WTC11 (cell line): ENCODE measurements at regions not wholly inside any gene's neighbourhood (a gene's known extent, or its start where the extent isn't known, plus 50 kb on each side); places are given as distances from the start of the nearest gene placed in this dataset.

Experiments used
- ATAC-seq: fragments of 200-7000 bp; cut with Tn5 transposase; 2 replicates; pipeline ENCODE4 v1.10.0; 2021; ENCODE audit warnings: mild to moderate bottlenecking, moderate library complexity
- CTCF ChIA-PET: fragments of 300-600 bp; sonication (Branson Sonifier 250); formaldehyde crosslinking; loops from one replicate; lab custom pipeline; 2021; ENCODE audit warnings: antibody characterized with exemption; lab: Charles Lee
- POLR2A ChIA-PET: fragments of 350-600 bp; sonication (Branson Sonifier 250); formaldehyde crosslinking; loops from one replicate; lab custom pipeline; 2021; ENCODE audit warnings: antibody characterized with exemption; lab: Charles Lee
- DNase-seq: peaks from one replicate; pipeline ENCODE4 v3.0.0; 2021; ENCODE audit warnings: low spot score
- H3K27ac Mint-ChIP-seq: 2 replicates; pipeline ENCODE4 v1.8.0; 2021; ENCODE audit warnings: mixed read lengths
- H3K27me3 Mint-ChIP-seq: 2 replicates; pipeline ENCODE4 v1.8.0; 2021; ENCODE audit warnings: low read depth, mild to moderate bottlenecking, moderate library complexity, mixed read lengths
- H3K36me3 Mint-ChIP-seq: 2 replicates; pipeline ENCODE4 v1.8.0; 2021; ENCODE audit warnings: mixed read lengths
- H3K4me1 Mint-ChIP-seq: 2 replicates; pipeline ENCODE4 v1.8.0; 2022; ENCODE audit warnings: mixed read lengths
- H3K4me3 Mint-ChIP-seq: 2 replicates; pipeline ENCODE4 v1.8.0; 2021; ENCODE audit warnings: mild to moderate bottlenecking, moderate library complexity, mixed read lengths
- H3K9me3 Mint-ChIP-seq: 2 replicates; pipeline ENCODE4 v1.8.0; 2021; ENCODE audit warnings: mixed read lengths
- AR ChIP-seq: fragments of 250-450 bp; sonication (Bioruptor Pico); IDR thresholded peaks from 2 replicates; pipeline ENCODE4 v1.9.0; 2021; ENCODE audit warnings: mild to moderate bottlenecking
- E2F1 ChIP-seq: sonication (generic); formaldehyde crosslinking; IDR thresholded peaks from 2 replicates; pipeline ENCODE4 v1.8.0; 2022; ENCODE audit warnings: mild to moderate bottlenecking, missing genetic modification reagents
- MAX ChIP-seq: sonication (generic); formaldehyde crosslinking; IDR thresholded peaks from 2 replicates; pipeline ENCODE4 v1.8.0; 2022; ENCODE audit warnings: mild to moderate bottlenecking, missing genetic modification reagents
- MLX ChIP-seq: sonication (generic); formaldehyde crosslinking; IDR thresholded peaks from 2 replicates; pipeline ENCODE4 v1.8.1; 2023; ENCODE audit warnings: mild to moderate bottlenecking, missing genetic modification reagents, moderate library complexity
- MXD4 ChIP-seq: fragments of 250-450 bp; sonication (Bioruptor Pico); IDR thresholded peaks from 2 replicates; pipeline ENCODE4 v1.8.0; 2021; ENCODE audit warnings: mild to moderate bottlenecking, moderate library complexity, borderline replicate concordance
- PRRX2 ChIP-seq: fragments of 250-450 bp; sonication (Bioruptor Pico); IDR thresholded peaks from 2 replicates; pipeline ENCODE4 v1.8.0; 2021; ENCODE audit warnings: mild to moderate bottlenecking
- SOX15 ChIP-seq: fragments of 250-450 bp; sonication (Bioruptor Pico); IDR thresholded peaks from 2 replicates; pipeline ENCODE4 v1.9.0; 2021; ENCODE audit warnings: mild to moderate bottlenecking
- STAT6 ChIP-seq: sonication (generic); formaldehyde crosslinking; conservative IDR thresholded peaks from 2 replicates; pipeline ENCODE4 v1.8.1; 2023; ENCODE audit warnings: mild to moderate bottlenecking, low read depth, missing genetic modification reagents, moderate library complexity
- TCF7 ChIP-seq: sonication (generic); formaldehyde crosslinking; IDR thresholded peaks from 2 replicates; pipeline ENCODE4 v1.8.0; 2022; ENCODE audit warnings: mild to moderate bottlenecking, low read depth, missing genetic modification reagents, moderate library complexity
- TEAD1 ChIP-seq: sonication (generic); formaldehyde crosslinking; IDR thresholded peaks from 2 replicates; pipeline ENCODE4 v1.8.0; 2022; ENCODE audit warnings: mild to moderate bottlenecking, missing genetic modification reagents
- USF2 ChIP-seq: sonication (generic); formaldehyde crosslinking; IDR thresholded peaks from 2 replicates; pipeline ENCODE4 v1.8.1; 2023; ENCODE audit warnings: mild to moderate bottlenecking, missing genetic modification reagents, moderate library complexity
- ZBTB43 ChIP-seq: sonication (generic); formaldehyde crosslinking; IDR thresholded peaks from 2 replicates; pipeline ENCODE4 v1.8.1; 2023; ENCODE audit warnings: mild to moderate bottlenecking, missing genetic modification reagents
- ZNF425 ChIP-seq: fragments of 250-450 bp; sonication (Bioruptor Pico); conservative IDR thresholded peaks from 2 replicates; pipeline ENCODE4 v1.9.0; 2021; ENCODE audit warnings: mild to moderate bottlenecking

GRCh38 chr22:22703203-22703570, 58.8 kb downstream of the GGTLC2 start:
- Mint-ChIP-seq H3K36me3 (no peaks in the 10 kb centered on the region), H3K27me3 (peaks cover 99% of the 10 kb centered on the region)
- no peak for TF ChIP-seq TCF7 (CRISPR knock-in tag)
- TF ChIP-seq, all 79 proteins: peak for 0
- POLR2A ChIA-PET: no interaction called here
- no peak overlapping the region for H3K27ac Mint-ChIP-seq
- H3K4me3 Mint-ChIP-seq: no peak overlapping the region
- DNase-seq: no peak
- ATAC-seq: no peak
- CTCF ChIA-PET: interaction anchor here (0.7 to 3.7 kb wide), 18 partner anchors 10 to 251 kb away, joined by 3 to 27 read pairs (median 8); no protein-coding TSS in a partner anchor
- no peaks in the 10 kb centered on the region for H3K9me3 Mint-ChIP-seq
- no peaks in the 10 kb centered on the region for H3K4me1 Mint-ChIP-seq

GRCh38 chr22:22703715-22704114, 59.3 kb downstream of the GGTLC2 start:
- H3K4me3 Mint-ChIP-seq: no peak overlapping the region
- no peaks in the 10 kb centered on the region for H3K4me1 Mint-ChIP-seq
- POLR2A ChIA-PET: no interaction called here
- no peaks in the 10 kb centered on the region for H3K9me3 Mint-ChIP-seq
- DNase-seq: no peak
- no peak for ATAC-seq
- TF ChIP-seq USF2: no peak
- no peak for TF ChIP-seq SOX15
- CTCF ChIA-PET: interaction anchor here (0.7 to 3.7 kb wide), 12 partner anchors 11 to 128 kb away, joined by 3 to 27 read pairs (median 6); no protein-coding TSS in a partner anchor
- no peaks in the 10 kb centered on the region for H3K36me3 Mint-ChIP-seq
- H3K27me3 Mint-ChIP-seq: peaks cover 99% of the 10 kb centered on the region
- H3K27ac Mint-ChIP-seq: no peak overlapping the region

GRCh38 chr22:22704156-22704946, 59.9 kb downstream of the GGTLC2 start:
- H3K27me3 Mint-ChIP-seq: peaks cover 100% of the 10 kb centered on the region
- no peak for ATAC-seq
- H3K9me3 Mint-ChIP-seq: no peaks in the 10 kb centered on the region
- no peaks in the 10 kb centered on the region for H3K36me3 Mint-ChIP-seq
- TF ChIP-seq MXD4 (CRISPR knock-in tag): no peak
- TF ChIP-seq MLX (CRISPR knock-in tag): no peak
- TF ChIP-seq USF2: no peak
- TF ChIP-seq E2F1 (CRISPR knock-in tag): no peak
- no peak for TF ChIP-seq STAT6
- no peak for TF ChIP-seq TEAD1
- no peak for TF ChIP-seq ZNF425 (CRISPR knock-in tag)
- no peak for TF ChIP-seq ZBTB43 (CRISPR knock-in tag)
- TF ChIP-seq PRRX2 (CRISPR knock-in tag): no peak
- no peak for TF ChIP-seq AR (CRISPR knock-in tag)
- TF ChIP-seq MAX (CRISPR knock-in tag): no peak
- TF ChIP-seq, all 79 proteins: peak for 0
- ChIA-PET CTCF (interaction anchor here (0.7 to 3.7 kb wide), 9 partner anchors 11 to 128 kb away, joined by 3 to 27 read pairs (median 5); no protein-coding TSS in a partner anchor), POLR2A (no interaction called here)
- Mint-ChIP-seq H3K27ac (no peak overlapping the region), H3K4me3 (no peak overlapping the region), H3K4me1 (no peaks in the 10 kb centered on the region)
- DNase-seq: no peak
